ENCODE measurements at regions not wholly inside any gene's neighbourhood (a gene's known extent, or its start where the extent isn't known, plus 50 kb on each side); places are given as distances from the start of the nearest gene placed in this dataset.
A peak's percentile ranks its signal among the peaks of the same experiment; 100 is the strongest.
"Not testable (repeated sequence)": the region's sequence is repeated elsewhere in the genome, so short reads cannot be mapped to it uniquely, and the experiment has no call there.

- no peaks in the 10 kb centered on the region for H3K27me3 Mint-ChIP-seq (ENCODE audit: low read depth)
- ATAC-seq (replicated peaks in 1 of 2): no peak
- H3K4me3 Mint-ChIP-seq: no peak overlapping the region
- DNase-seq: no peak
- H3K4me1 Mint-ChIP-seq (ENCODE audit: low read depth): peaks cover 15% of the 10 kb centered on the region
- peaks cover 15 to 29% of the 10 kb centered on the region in 2 donors for H3K36me3 Mint-ChIP-seq (ENCODE audit: insufficient read depth in 2 of 2)
- peaks cover 15% of the 10 kb centered on the region in 2 donors for H3K9me3 Mint-ChIP-seq
- no peak overlapping the region for H3K27ac Mint-ChIP-seq
Observed at GRCh38 chr14:89688507-89689211, 265.9 kb downstream of the EFCAB11 start.

GRCh38 chr14:89687129-89687528 is 267.4 kb downstream of the EFCAB11 start:
- Mint-ChIP-seq H3K36me3 (ENCODE audit: insufficient read depth in 2 of 2) (peaks cover 24 to 38% of the 10 kb centered on the region in 2 donors), H3K9me3 (peaks cover 15 to 17% of the 10 kb centered on the region in 2 donors), H3K4me1 (ENCODE audit: low read depth) (peaks cover 22% of the 10 kb centered on the region)
- not testable (repeated sequence) for ATAC-seq (replicated peaks in 1 of 2); DNase-seq; H3K27me3 Mint-ChIP-seq (ENCODE audit: low read depth); H3K4me3 Mint-ChIP-seq; H3K27ac Mint-ChIP-seq

GRCh38 chr14:89684139-89684538 is 267.1 kb upstream of the FOXN3 start:
- ATAC-seq (replicated peaks in 1 of 2): no peak
- Mint-ChIP-seq H3K27ac (peak overlapping the region; percentile 11), H3K4me1 (ENCODE audit: low read depth) (peaks cover 44% of the 10 kb centered on the region), H3K36me3 (ENCODE audit: insufficient read depth in 2 of 2) (peaks cover 26 to 43% of the 10 kb centered on the region in 2 donors), H3K4me3 (no peak overlapping the region), H3K9me3 (peaks cover 9 to 17% of the 10 kb centered on the region in 2 donors), H3K27me3 (ENCODE audit: low read depth) (no peaks in the 10 kb centered on the region)
- no peak for DNase-seq

GRCh38 chr14:89681086-89682018 is 264.3 kb upstream of the FOXN3 start:
- Mint-ChIP-seq H3K36me3 (ENCODE audit: insufficient read depth in 2 of 2) (peaks cover 15 to 30% of the 10 kb centered on the region in 2 donors), H3K27me3 (ENCODE audit: low read depth) (no peaks in the 10 kb centered on the region), H3K4me3 (peak overlapping the region; percentile 67 to 81), H3K4me1 (ENCODE audit: low read depth) (peaks cover 42% of the 10 kb centered on the region), H3K27ac (peak overlapping the region; percentile 89), H3K9me3 (peaks cover 2 to 5% of the 10 kb centered on the region in 2 donors)
- DNase-seq: peak; percentile 50 to 54
- peak; percentile 89 to 91 for ATAC-seq (replicated peaks in 1 of 2)

- DNase-seq (no peak), ATAC-seq (replicated peaks in 1 of 2) (no peak)
- Mint-ChIP-seq H3K4me3 (peak overlapping the region; percentile 67 to 81), H3K27ac (no peak overlapping the region), H3K36me3 (ENCODE audit: insufficient read depth in 2 of 2) (peaks cover 14 to 26% of the 10 kb centered on the region in 2 donors), H3K9me3 (peaks cover 2 to 4% of the 10 kb centered on the region in 2 donors), H3K4me1 (ENCODE audit: low read depth) (peaks cover 50% of the 10 kb centered on the region), H3K27me3 (ENCODE audit: low read depth) (no peaks in the 10 kb centered on the region)
Observed at GRCh38 chr14:89680156-89680555, 263.1 kb upstream of the FOXN3 start.

- no peak overlapping the region for H3K27ac Mint-ChIP-seq
- DNase-seq (no peak), ATAC-seq (replicated peaks in 1 of 2) (no peak)
- H3K36me3 Mint-ChIP-seq (ENCODE audit: insufficient read depth in 2 of 2): peaks cover 12 to 16% of the 10 kb centered on the region in 2 donors
- peaks cover 54% of the 10 kb centered on the region for H3K4me1 Mint-ChIP-seq (ENCODE audit: low read depth)
- H3K27me3 Mint-ChIP-seq (ENCODE audit: low read depth): no peaks in the 10 kb centered on the region
- H3K9me3 Mint-ChIP-seq: peaks cover 0 to 2% of the 10 kb centered on the region in 2 donors
- H3K4me3 Mint-ChIP-seq: no peak overlapping the region
Observed at GRCh38 chr14:89678768-89679167, 261.7 kb upstream of the FOXN3 start.

- Mint-ChIP-seq H3K9me3 (no peaks in the 10 kb centered on the region), H3K4me1 (ENCODE audit: low read depth) (peaks cover 49% of the 10 kb centered on the region), H3K27me3 (ENCODE audit: low read depth) (no peaks in the 10 kb centered on the region), H3K27ac (no peak overlapping the region), H3K36me3 (ENCODE audit: insufficient read depth in 2 of 2) (no peaks in the 10 kb centered on the region), H3K4me3 (no peak overlapping the region)
- no peak for DNase-seq
- no peak for ATAC-seq (replicated peaks in 1 of 2)
Observed at GRCh38 chr14:89675590-89675989, 258.6 kb upstream of the FOXN3 start.

- Mint-ChIP-seq H3K9me3 (no peaks in the 10 kb centered on the region), H3K27ac (no peak overlapping the region), H3K4me1 (ENCODE audit: low read depth) (peaks cover 43% of the 10 kb centered on the region), H3K4me3 (no peak overlapping the region), H3K36me3 (ENCODE audit: insufficient read depth in 2 of 2) (no peaks in the 10 kb centered on the region), H3K27me3 (ENCODE audit: low read depth) (no peaks in the 10 kb centered on the region)
- ATAC-seq (replicated peaks in 1 of 2) (no peak), DNase-seq (no peak)
Observed at GRCh38 chr14:89674936-89675335, 257.9 kb upstream of the FOXN3 start.

GRCh38 chr14:89674240-89674639 is 257.2 kb upstream of the FOXN3 start:
- no peak overlapping the region for H3K27ac Mint-ChIP-seq
- ATAC-seq (replicated peaks in 1 of 2) (no peak), DNase-seq (no peak)
- H3K4me3 Mint-ChIP-seq: no peak overlapping the region
- H3K27me3 Mint-ChIP-seq (ENCODE audit: low read depth): no peaks in the 10 kb centered on the region
- H3K9me3 Mint-ChIP-seq: no peaks in the 10 kb centered on the region
- peaks cover 0 to 6% of the 10 kb centered on the region in 2 donors for H3K36me3 Mint-ChIP-seq (ENCODE audit: insufficient read depth in 2 of 2)
- peaks cover 43% of the 10 kb centered on the region for H3K4me1 Mint-ChIP-seq (ENCODE audit: low read depth)

- H3K4me1 Mint-ChIP-seq (ENCODE audit: low read depth): peaks cover 47% of the 10 kb centered on the region
- no peak overlapping the region for H3K27ac Mint-ChIP-seq
- peaks cover 0 to 6% of the 10 kb centered on the region in 2 donors for H3K36me3 Mint-ChIP-seq (ENCODE audit: insufficient read depth in 2 of 2)
- no peaks in the 10 kb centered on the region for H3K27me3 Mint-ChIP-seq (ENCODE audit: low read depth)
- H3K9me3 Mint-ChIP-seq: no peaks in the 10 kb centered on the region
- peak in 1 of 2 donors; percentile 14 for DNase-seq
- peak; percentile 64 to 66 for ATAC-seq (replicated peaks in 1 of 2)
- H3K4me3 Mint-ChIP-seq: peak overlapping the region in 1 of 2 donors; percentile 10
Observed at GRCh38 chr14:89673512-89674225, 256.6 kb upstream of the FOXN3 start.

GRCh38 chr14:89672636-89673511 is 255.8 kb upstream of the FOXN3 start:
- Mint-ChIP-seq H3K9me3 (no peaks in the 10 kb centered on the region), H3K4me1 (ENCODE audit: low read depth) (peaks cover 50% of the 10 kb centered on the region), H3K27me3 (ENCODE audit: low read depth) (no peaks in the 10 kb centered on the region), H3K36me3 (ENCODE audit: insufficient read depth in 2 of 2) (peaks cover 0 to 6% of the 10 kb centered on the region in 2 donors), H3K27ac (no peak overlapping the region), H3K4me3 (no peak overlapping the region)
- DNase-seq (no peak), ATAC-seq (replicated peaks in 1 of 2) (no peak)

- Mint-ChIP-seq H3K27ac (no peak overlapping the region), H3K36me3 (ENCODE audit: insufficient read depth in 2 of 2) (peaks cover 3 to 13% of the 10 kb centered on the region in 2 donors)
Observed at GRCh38 chr14:89669193-89669592, 252.2 kb upstream of the FOXN3 start.

More at GRCh38 chr14:89669193-89669592, 252.2 kb upstream of the FOXN3 start:
- Mint-ChIP-seq H3K27me3 (ENCODE audit: low read depth) (no peaks in the 10 kb centered on the region), H3K4me3 (peak overlapping the region; percentile 41 to 65), H3K9me3 (peaks cover 5 to 6% of the 10 kb centered on the region in 2 donors), H3K4me1 (ENCODE audit: low read depth) (peaks cover 47% of the 10 kb centered on the region)
- ATAC-seq (replicated peaks in 1 of 2) (peak; percentile 75 to 86), DNase-seq (peak; percentile 32 to 56)
